Liver (tissue), 7 donors: ENCODE measurements at regions not wholly inside any gene's neighbourhood (a gene's known extent, or its start where the extent isn't known, plus 50 kb on each side); places are given as distances from the start of the nearest gene placed in this dataset.

Experiments used
- DNase-seq: peaks from one replicate; pipeline ENCODE4 v3.0.0-alpha.2; 2017; ENCODE audit warnings: low spot score
- H3K27ac ChIP-seq, 2 donors: one replicate each; pipeline ENCODE4 v1.7.0; 2013; ENCODE audit warnings: inconsistent platforms in 2 of 2, low read length in 2 of 2, control low read depth in 1 of 2, low read depth in 1 of 2, mild to moderate bottlenecking in 1 of 2
- H3K27me3 ChIP-seq, 4 donors: one replicate each; pipeline versions ENCODE4 v1.6.1 to v1.7.0; 2013; ENCODE audit warnings: low read length in 3 of 4, inconsistent platforms in 1 of 4, mild to moderate bottlenecking in 1 of 4, moderate library complexity in 1 of 4; ENCODE audit not compliant: control insufficient read depth in 4 of 4, insufficient read depth in 4 of 4
- H3K36me3 ChIP-seq, 4 donors: one replicate each; pipeline versions ENCODE4 v1.6.1 to v1.7.0; 2013; ENCODE audit warnings: low read length in 3 of 4, mild to moderate bottlenecking in 3 of 4, low read depth in 1 of 4, moderate library complexity in 1 of 4; ENCODE audit not compliant: control insufficient read depth in 4 of 4, insufficient read depth in 3 of 4
- H3K4me1 ChIP-seq, 4 donors: one replicate each; pipeline versions ENCODE4 v1.6.1 to v1.7.0; 2013; ENCODE audit warnings: low read length in 3 of 4, mild to moderate bottlenecking in 3 of 4, moderate library complexity in 1 of 4; ENCODE audit not compliant: control insufficient read depth in 4 of 4, insufficient read depth in 4 of 4
- H3K4me3 ChIP-seq, 3 donors: one replicate each; pipeline versions ENCODE4 v1.6.1 to v1.7.0; 2013; ENCODE audit warnings: low read length in 3 of 3, control low read depth in 1 of 3, low read depth in 1 of 3, mild to moderate bottlenecking in 1 of 3
- H3K9ac ChIP-seq, 2 donors: one replicate each; pipeline ENCODE4 v1.7.0; 2013; ENCODE audit warnings: low read length in 2 of 2, mild to moderate bottlenecking in 2 of 2, moderate library complexity in 2 of 2, control low read depth in 1 of 2, low read depth in 1 of 2
- H3K9me3 ChIP-seq, 4 donors: one replicate each; pipeline versions ENCODE4 v1.6.1 to v1.7.0; 2013; ENCODE audit warnings: low read length in 3 of 4; ENCODE audit not compliant: control insufficient read depth in 4 of 4
- ATF3 ChIP-seq: IDR thresholded peaks from 2 replicates; pipeline ENCODE4 v1.6.1; 2016; ENCODE audit warnings: antibody characterized with exemption
- CTCF ChIP-seq: fragments of 150-350 bp; IDR thresholded peaks from 2 replicates; pipeline ENCODE4 v1.5.1; 2017; ENCODE audit warnings: improper control_type of control experiment, low read depth, low read length; ENCODE audit not compliant: missing input control
- EGR1 ChIP-seq, 2 donors: IDR thresholded peaks; 2 replicates each; pipeline ENCODE4 v1.6.1; 2016 to 2018; ENCODE audit warnings: antibody characterized with exemption in 2 of 2, low read depth in 2 of 2
- FOXA1 ChIP-seq: IDR thresholded peaks from 2 replicates; pipeline ENCODE4 v1.6.1; 2016; ENCODE audit warnings: antibody characterized with exemption
- FOXA2 ChIP-seq: IDR thresholded peaks from 2 replicates; pipeline ENCODE4 v1.6.1; 2016; ENCODE audit warnings: antibody characterized with exemption
- GABPA ChIP-seq, 2 donors: IDR thresholded peaks in 1 of 2; conservative IDR thresholded peaks in 1 of 2; 2 replicates each; pipeline ENCODE4 v1.6.1; 2016; ENCODE audit warnings: antibody characterized with exemption in 2 of 2, mild to moderate bottlenecking in 1 of 2, moderate library complexity in 1 of 2
- HNF4A ChIP-seq, 2 donors: conservative IDR thresholded peaks; 2 replicates each; pipeline ENCODE4 v1.6.1; 2016; ENCODE audit warnings: antibody characterized with exemption in 2 of 2, mild to moderate bottlenecking in 2 of 2
- HNF4G ChIP-seq: IDR thresholded peaks from 2 replicates; pipeline ENCODE4 v1.6.1; 2016; ENCODE audit warnings: antibody characterized with exemption
- JUND ChIP-seq, 2 donors: IDR thresholded peaks; 2 replicates each; pipeline ENCODE4 v1.6.1; 2016; ENCODE audit warnings: antibody characterized with exemption in 2 of 2
- MAX ChIP-seq: IDR thresholded peaks from 2 replicates; pipeline ENCODE4 v1.6.1; 2016; ENCODE audit warnings: antibody characterized with exemption
- NR2F2 ChIP-seq: IDR thresholded peaks from 2 replicates; pipeline ENCODE4 v1.6.1; 2016; ENCODE audit warnings: antibody characterized with exemption
- RAD21 ChIP-seq, 2 donors: IDR thresholded peaks; 2 replicates each; pipeline ENCODE4 v1.6.1; 2016; ENCODE audit warnings: antibody characterized with exemption in 2 of 2, mild to moderate bottlenecking in 2 of 2
- RXRA ChIP-seq, 2 donors: IDR thresholded peaks; 2 replicates each; pipeline ENCODE4 v1.6.1; 2017 to 2018; ENCODE audit warnings: antibody characterized with exemption in 2 of 2, mild to moderate bottlenecking in 1 of 2
- SP1 ChIP-seq: IDR thresholded peaks from 2 replicates; pipeline ENCODE4 v1.6.1; 2018; ENCODE audit warnings: antibody characterized with exemption, mild to moderate bottlenecking
- TAF1 ChIP-seq: conservative IDR thresholded peaks from 2 replicates; pipeline ENCODE4 v1.6.1; 2016; ENCODE audit warnings: antibody characterized with exemption, mild to moderate bottlenecking
- YY1 ChIP-seq: IDR thresholded peaks from 2 replicates; pipeline ENCODE4 v1.6.1; 2016; ENCODE audit warnings: antibody characterized with exemption, mild to moderate bottlenecking
- TF ChIP-seq, protein P1 (sequence below): IDR thresholded peaks from 2 replicates; pipeline ENCODE4 v1.6.1; 2016; ENCODE audit warnings: antibody characterized with exemption
- TF ChIP-seq, protein P2 (sequence below): IDR thresholded peaks from 2 replicates; pipeline ENCODE4 v1.6.1; 2016; ENCODE audit warnings: antibody characterized with exemption, mild to moderate bottlenecking
- donor health status: healthy.
- donor health status: healthy.
- donor health status: healthy.
- donor health status: healthy.

GRCh38 chr7:25976630-25977029 is 175.4 kb upstream of the NFE2L3 start:
- H3K36me3 ChIP-seq = no peaks in the 10 kb centered on the region
- TF ChIP-seq FOXA1 (no peak), TAF1 (no peak), RAD21 (IDR thresholded peaks at IDR 0.05) (no peak), EGR1 (IDR thresholded peaks at IDR 0.05; ENCODE audit: low read depth in 2 of 2) (no peak), NR2F2 (no peak), SP1 (no peak), YY1 (no peak), HNF4A (conservative IDR thresholded peaks at IDR 0.05) (no peak), GABPA (IDR thresholded peaks at IDR 0.05 in 1 of 2, conservative IDR thresholded peaks at IDR 0.05 in 1 of 2) (no peak), RXRA (IDR thresholded peaks at IDR 0.05) (no peak), ATF3 (no peak), CTCF (no peak), JUND (IDR thresholded peaks at IDR 0.05) (no peak), MAX (no peak), FOXA2 (no peak), HNF4G (no peak)
- TF ChIP-seq, protein P1, sequence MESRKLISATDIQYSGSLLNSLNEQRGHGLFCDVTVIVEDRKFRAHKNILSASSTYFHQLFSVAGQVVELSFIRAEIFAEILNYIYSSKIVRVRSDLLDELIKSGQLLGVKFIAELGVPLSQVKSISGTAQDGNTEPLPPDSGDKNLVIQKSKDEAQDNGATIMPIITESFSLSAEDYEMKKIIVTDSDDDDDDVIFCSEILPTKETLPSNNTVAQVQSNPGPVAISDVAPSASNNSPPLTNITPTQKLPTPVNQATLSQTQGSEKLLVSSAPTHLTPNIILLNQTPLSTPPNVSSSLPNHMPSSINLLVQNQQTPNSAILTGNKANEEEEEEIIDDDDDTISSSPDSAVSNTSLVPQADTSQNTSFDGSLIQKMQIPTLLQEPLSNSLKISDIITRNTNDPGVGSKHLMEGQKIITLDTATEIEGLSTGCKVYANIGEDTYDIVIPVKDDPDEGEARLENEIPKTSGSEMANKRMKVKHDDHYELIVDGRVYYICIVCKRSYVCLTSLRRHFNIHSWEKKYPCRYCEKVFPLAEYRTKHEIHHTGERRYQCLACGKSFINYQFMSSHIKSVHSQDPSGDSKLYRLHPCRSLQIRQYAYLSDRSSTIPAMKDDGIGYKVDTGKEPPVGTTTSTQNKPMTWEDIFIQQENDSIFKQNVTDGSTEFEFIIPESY = no peak
- TF ChIP-seq, protein P2, sequence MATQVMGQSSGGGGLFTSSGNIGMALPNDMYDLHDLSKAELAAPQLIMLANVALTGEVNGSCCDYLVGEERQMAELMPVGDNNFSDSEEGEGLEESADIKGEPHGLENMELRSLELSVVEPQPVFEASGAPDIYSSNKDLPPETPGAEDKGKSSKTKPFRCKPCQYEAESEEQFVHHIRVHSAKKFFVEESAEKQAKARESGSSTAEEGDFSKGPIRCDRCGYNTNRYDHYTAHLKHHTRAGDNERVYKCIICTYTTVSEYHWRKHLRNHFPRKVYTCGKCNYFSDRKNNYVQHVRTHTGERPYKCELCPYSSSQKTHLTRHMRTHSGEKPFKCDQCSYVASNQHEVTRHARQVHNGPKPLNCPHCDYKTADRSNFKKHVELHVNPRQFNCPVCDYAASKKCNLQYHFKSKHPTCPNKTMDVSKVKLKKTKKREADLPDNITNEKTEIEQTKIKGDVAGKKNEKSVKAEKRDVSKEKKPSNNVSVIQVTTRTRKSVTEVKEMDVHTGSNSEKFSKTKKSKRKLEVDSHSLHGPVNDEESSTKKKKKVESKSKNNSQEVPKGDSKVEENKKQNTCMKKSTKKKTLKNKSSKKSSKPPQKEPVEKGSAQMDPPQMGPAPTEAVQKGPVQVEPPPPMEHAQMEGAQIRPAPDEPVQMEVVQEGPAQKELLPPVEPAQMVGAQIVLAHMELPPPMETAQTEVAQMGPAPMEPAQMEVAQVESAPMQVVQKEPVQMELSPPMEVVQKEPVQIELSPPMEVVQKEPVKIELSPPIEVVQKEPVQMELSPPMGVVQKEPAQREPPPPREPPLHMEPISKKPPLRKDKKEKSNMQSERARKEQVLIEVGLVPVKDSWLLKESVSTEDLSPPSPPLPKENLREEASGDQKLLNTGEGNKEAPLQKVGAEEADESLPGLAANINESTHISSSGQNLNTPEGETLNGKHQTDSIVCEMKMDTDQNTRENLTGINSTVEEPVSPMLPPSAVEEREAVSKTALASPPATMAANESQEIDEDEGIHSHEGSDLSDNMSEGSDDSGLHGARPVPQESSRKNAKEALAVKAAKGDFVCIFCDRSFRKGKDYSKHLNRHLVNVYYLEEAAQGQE = no peak
- H3K4me3 ChIP-seq = no peak overlapping the region
- H3K27ac ChIP-seq = no peak overlapping the region
- H3K4me1 ChIP-seq = peaks cover 0 to 1% (median 0%) of the 10 kb centered on the region in 4 donors
- H3K9me3 ChIP-seq = peaks cover 0 to 6% (median 4%) of the 10 kb centered on the region in 4 donors
- DNase-seq = no peak
- H3K9ac ChIP-seq = no peak overlapping the region
- no peaks in the 10 kb centered on the region for H3K27me3 ChIP-seq
